ENCODE measurements at regions not wholly inside any gene's neighbourhood (a gene's known extent, or its start where the extent isn't known, plus 50 kb on each side); places are given as distances from the start of the nearest gene placed in this dataset.
"Not testable (repeated sequence)": the region's sequence is repeated elsewhere in the genome, so short reads cannot be mapped to it uniquely, and the experiment has no call there.

- TF ChIP-seq CTCF (IDR thresholded peaks at IDR 0.05; ENCODE audit: low read depth, low read length): no peak
- no peak overlapping the region for H3K4me3 ChIP-seq (ENCODE audit: low read depth, low read length)
Observed at GRCh38 chr1:224544346-224545110, 71.6 kb upstream of the CNIH3 start.

GRCh38 chr1:224545571-224545970 lies 70.5 kb upstream of the CNIH3 start:
- H3K4me3 ChIP-seq (ENCODE audit: low read depth, low read length): no peak overlapping the region
- no peak for TF ChIP-seq CTCF (IDR thresholded peaks at IDR 0.05; ENCODE audit: low read depth, low read length)

- no peak overlapping the region for H3K4me3 ChIP-seq (ENCODE audit: low read depth, low read length)
- TF ChIP-seq CTCF (IDR thresholded peaks at IDR 0.05; ENCODE audit: low read depth, low read length): no peak
Observed at GRCh38 chr1:224548676-224549075, 67.4 kb upstream of the CNIH3 start.

- not testable (repeated sequence) for H3K4me3 ChIP-seq (ENCODE audit: low read depth, low read length)
Observed at GRCh38 chr1:224551189-224551588, 64.9 kb upstream of the CNIH3 start.

- TF ChIP-seq CTCF (IDR thresholded peaks at IDR 0.05; ENCODE audit: low read depth, low read length): no peak
Observed at GRCh38 chr1:224554056-224554455, 62.1 kb upstream of the CNIH3 start.

GRCh38 chr1:224554620-224555259 lies 61.4 kb upstream of the CNIH3 start:
- TF ChIP-seq CTCF (IDR thresholded peaks at IDR 0.05; ENCODE audit: low read depth, low read length): no peak
- no peak overlapping the region for H3K4me3 ChIP-seq (ENCODE audit: low read depth, low read length)

More at GRCh38 chr1:224554056-224554455, 62.1 kb upstream of the CNIH3 start:
- H3K4me3 ChIP-seq (ENCODE audit: low read depth, low read length): no peak overlapping the region

GRCh38 chr1:224558904-224559303 lies 57.2 kb upstream of the CNIH3 start:
- H3K4me3 ChIP-seq (ENCODE audit: low read depth, low read length): no peak overlapping the region
- TF ChIP-seq CTCF (IDR thresholded peaks at IDR 0.05; ENCODE audit: low read depth, low read length): no peak

Data from WI38 (cell line).